D721Med (cell line): ENCODE measurements at regions not wholly inside any gene's neighbourhood (a gene's known extent, or its start where the extent isn't known, plus 50 kb on each side); places are given as distances from the start of the nearest gene placed in this dataset.

Experiments used
- DNase-seq: peaks from one replicate; pipeline ENCODE4 v3.0.0; 2011; ENCODE audit warnings: low spot score; ENCODE audit not compliant: insufficient read length
- FAIRE-seq: peaks from 2 replicates; lab custom pipeline; 2011; peaks lifted over from hg19 to GRCh38; lab: Jason Lieb, UNC
- CTCF ChIP-seq: IDR thresholded peaks from 2 replicates; pipeline ENCODE4 v1.5.1; 2012; ENCODE audit warnings: mild to moderate bottlenecking, control low read depth; ENCODE audit not compliant: insufficient read depth; ENCODE audit errors: missing control alignments

- FAIRE-seq, result no peak
- no peak for DNase-seq
- no peak for TF ChIP-seq CTCF
These were observed 138.7 kb downstream of the RPL22L1 start for GRCh38 chr3:170731281-170731680.

GRCh38 chr3:170730071-170730812 is 139.8 kb downstream of the RPL22L1 start:
- FAIRE-seq (no peak), DNase-seq (no peak)
- TF ChIP-seq CTCF, result no peak

DNA sequence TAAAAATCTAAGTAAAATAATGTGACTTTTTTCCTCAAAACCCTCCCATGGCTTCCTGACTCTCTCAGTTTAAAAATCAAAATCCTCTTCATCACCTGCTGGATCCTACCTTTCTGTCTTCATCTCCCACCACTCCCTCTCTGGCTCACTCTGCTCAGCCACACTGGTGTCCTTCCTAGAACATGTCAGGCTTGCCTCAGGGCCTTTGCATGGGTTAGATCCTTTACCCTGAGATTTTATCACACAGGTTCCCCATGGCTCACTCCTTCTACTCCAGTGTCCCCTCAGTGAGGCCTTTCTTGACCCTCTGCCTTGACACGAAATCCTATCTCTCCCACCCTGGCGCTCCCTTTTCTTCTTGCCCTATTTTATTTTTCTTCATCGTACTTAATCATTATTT is 141.8 kb downstream of the RPL22L1 start:
- FAIRE-seq (no peak), DNase-seq (no peak)
- no peak for TF ChIP-seq CTCF

DNA sequence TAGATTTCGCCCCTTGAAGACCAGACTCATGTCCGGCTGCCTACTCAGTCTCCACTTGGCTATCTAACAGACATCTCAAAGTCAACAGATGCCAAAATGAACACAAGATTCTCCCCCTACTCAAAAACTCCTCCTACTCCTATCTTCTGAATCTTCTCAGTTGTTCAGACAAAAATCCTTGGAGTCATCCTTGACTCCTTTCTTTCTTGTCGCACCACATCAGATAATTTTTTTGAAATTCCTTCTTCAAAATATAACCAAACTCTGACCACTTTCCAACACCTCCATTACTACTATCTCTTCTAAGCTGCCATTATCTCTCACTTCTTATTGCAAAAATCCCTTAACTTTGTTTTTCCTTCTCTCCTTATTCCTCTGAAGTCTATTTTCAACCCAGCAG is 141.9 kb upstream of the SLC7A14 start:
- DNase-seq (no peak), FAIRE-seq (no peak)
- TF ChIP-seq CTCF, result no peak

- FAIRE-seq, result no peak
These were observed 141.2 kb upstream of the SLC7A14 start for GRCh38 chr3:170726976-170727661.

DNA sequence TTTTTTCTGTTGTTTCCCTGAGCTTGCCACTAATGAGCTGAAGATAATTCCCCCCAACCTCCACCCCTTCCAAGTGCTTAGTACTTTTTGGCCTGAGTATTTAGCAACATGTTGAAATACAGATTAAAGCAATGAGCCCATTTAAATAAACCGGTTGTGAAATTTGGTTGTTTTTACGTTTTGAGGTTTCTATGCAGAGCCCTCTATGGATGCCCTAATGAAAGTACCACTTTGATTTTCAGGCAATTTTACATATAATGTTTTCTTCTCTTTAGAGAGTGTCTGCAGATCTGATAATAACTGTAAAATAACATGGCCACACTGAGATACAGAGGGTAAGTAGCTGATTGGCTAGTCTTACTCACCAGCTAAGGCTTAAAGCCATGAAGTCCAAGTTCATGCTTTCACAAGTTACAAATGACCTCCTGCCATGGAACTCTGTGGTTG is 139.4 kb upstream of the SLC7A14 start:
- FAIRE-seq, result no peak
- TF ChIP-seq CTCF, result no peak
- no peak for DNase-seq

More at GRCh38 chr3:170726976-170727661, 141.2 kb upstream of the SLC7A14 start:
- TF ChIP-seq CTCF, result no peak
- DNase-seq, result no peak
